Fibroblast of gingiva (primary cell): ENCODE measurements at regions not wholly inside any gene's neighbourhood (a gene's known extent, or its start where the extent isn't known, plus 50 kb on each side); places are given as distances from the start of the nearest gene placed in this dataset.

Experiments used
- DNase-seq: peaks from one replicate; pipeline ENCODE4 v3.0.0-alpha.2; 2011; ENCODE audit warnings: low read depth

DNA sequence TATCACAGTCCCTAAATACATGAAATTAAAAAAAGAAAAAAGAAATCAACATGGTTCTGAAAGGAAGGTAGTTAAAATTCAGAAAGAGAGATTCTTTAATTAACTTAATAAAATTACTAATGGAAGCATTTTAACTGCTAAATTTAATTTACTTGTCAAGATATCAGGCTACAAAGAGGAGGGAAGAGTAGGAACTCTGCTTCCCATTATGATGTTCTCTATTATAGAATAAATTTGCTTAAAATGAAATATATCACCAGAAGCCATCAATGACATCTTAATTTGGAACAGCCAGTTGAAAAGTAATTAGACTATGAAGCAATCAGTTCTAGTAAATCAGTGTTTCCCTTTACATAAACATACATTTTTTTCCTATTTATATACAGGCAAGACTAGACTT lies 611.8 kb upstream of the FANCL start:
- no peak for DNase-seq

DNA sequence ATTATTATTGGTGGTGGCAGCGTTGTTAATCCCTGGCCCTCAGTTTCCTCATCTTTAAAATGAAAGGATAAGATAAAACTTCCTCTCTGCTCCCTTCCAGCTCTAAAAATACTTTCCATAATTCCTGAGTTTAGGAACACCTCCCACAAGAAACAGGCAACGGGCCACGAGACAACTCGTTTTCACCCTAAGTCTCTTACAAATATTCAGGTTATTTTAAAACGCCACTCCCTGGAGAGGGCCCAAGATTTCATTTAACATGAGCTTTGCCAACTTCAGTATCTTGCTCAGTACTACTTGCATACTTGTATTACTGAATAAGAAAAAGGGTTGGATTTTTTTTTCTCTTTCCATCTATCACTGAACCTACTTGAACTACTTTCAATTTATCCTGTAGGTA lies 611.1 kb upstream of the FANCL start:
- DNase-seq: no peak

- no peak for DNase-seq
Measured at GRCh38 chr2:58851598-58851997, 610.5 kb upstream of the FANCL start.

GRCh38 chr2:58845011-58845410 lies 603.9 kb upstream of the FANCL start:
- DNase-seq: no peak

DNA sequence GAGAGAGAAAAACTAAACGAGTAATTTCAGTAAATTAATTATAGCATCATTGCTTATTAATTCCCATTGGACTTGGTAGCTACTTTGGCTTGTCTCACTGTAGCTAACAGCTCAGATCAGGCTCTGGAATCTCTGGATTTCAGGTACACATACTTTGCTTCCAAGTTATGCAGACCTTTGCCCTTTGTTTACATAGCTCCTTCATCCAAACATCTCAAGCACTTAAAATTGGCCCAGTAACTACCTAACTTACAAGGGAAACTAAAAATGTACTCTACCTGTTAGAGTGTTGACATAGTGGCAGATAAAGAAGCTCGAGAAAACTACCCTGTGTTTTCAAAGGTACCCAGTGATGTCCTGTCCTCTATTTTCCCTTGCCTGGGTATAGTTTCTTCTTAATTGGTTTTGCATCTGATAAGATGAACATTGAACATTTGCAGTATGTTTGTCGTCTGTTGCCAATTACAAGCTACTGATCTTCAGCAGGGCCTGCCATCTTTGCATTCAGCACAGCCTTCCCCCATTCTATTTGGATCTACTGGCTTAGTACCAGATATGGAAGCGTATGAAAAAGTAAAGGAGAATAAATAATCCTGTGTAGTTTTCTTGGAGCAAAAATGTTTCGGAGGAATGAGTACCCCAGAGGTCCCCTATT lies 601.5 kb upstream of the FANCL start:
- DNase-seq: no peak

- no peak for DNase-seq
Measured at GRCh38 chr2:58834404-58834803, 593.3 kb upstream of the FANCL start.

- DNase-seq: no peak
Measured at GRCh38 chr2:58826795-58827194, 585.7 kb upstream of the FANCL start.

- DNase-seq: no peak
Measured at GRCh38 chr2:58812771-58813344, 571.7 kb upstream of the FANCL start.

DNA sequence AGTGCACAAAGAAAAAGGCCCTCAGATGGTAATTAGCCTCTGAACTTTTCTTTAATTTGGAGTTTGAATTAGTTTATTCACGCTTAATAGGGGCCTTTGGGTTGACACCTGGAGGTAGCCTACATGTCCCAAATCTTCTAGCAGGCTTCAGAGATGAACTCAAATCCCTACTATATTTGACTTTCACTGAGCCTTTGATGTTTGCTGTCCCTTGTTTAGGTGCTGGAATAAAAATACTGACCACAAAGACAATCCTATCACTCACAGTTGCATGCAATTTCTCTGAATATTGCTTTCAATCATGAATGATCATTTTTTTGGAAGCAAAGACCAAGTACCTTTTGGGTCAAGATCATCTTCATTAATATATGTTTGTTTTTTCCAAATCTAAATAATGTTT lies 564.0 kb upstream of the FANCL start:
- DNase-seq: no peak

- DNase-seq: no peak
Measured at GRCh38 chr2:58803192-58803591, 562.1 kb upstream of the FANCL start.

DNA sequence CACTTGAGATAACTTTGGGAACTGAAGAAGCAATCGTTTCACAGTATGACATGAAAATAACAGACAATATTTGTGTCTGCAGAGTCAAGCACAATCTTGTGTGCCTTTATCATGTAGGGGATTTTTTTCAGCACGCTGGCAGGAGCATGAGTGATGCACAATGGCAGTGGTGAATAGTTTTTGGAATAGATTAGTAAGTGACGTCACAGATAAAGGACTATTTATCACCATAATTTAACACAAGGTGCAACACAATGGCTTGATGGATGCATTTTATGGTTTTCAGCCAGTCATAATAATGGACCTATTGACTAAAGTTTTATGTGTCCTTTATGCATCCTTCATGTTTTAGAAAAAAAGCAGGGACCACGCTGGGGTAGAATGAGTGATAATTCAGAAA lies 559.8 kb upstream of the FANCL start:
- no peak for DNase-seq

- no peak for DNase-seq
Measured at GRCh38 chr2:58798676-58799208, 557.6 kb upstream of the FANCL start.

DNA sequence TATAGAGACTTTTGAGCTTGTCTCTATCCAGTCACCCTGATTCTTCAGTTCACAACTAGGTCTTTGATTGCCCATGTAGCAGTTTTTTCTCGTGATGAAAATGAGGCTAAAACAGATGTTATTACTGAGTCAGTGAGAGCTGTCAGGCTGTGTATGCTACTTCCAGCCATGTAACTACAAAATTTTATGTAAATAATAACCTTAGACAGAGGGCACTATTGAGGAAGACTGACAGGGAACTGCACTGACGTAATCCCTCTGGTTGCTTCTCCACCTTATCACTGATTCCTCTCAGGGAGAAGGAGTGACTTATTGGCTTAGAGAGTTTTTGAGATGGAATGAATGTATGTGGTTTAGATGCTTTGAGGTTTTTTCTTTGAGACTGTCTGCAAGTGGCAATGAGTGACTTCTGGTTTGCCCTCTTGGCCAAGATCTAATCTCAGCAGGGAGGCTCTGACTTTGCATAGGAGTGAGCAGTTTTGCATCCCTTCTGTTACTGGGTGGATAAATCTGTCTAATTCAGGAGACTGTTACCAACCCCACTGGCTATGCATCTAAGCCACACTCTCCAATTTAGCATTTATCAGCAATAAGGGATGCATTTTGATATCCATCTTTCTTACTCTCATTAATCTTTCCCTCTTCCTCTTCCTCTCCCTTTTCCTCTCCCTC lies 555.2 kb upstream of the FANCL start:
- DNase-seq: no peak

DNA sequence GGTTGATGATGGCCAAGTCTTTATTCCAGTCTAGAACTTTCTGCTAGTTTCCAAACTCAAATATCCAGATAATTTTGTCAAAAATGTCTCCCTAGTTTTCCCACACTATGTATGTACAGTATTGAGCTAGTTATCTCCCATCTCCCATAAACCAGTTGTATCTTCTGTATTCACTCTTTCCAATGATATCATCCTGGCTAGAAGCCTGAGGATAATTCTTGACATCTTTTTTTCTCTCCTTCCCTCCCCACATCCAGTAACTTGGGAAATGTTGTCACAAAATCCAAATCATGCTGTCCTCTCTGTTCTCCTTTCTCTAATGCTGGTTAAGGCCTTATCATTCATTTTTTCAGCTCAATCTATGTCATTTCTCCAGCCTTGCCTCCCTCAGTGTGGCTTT lies 553.8 kb upstream of the FANCL start:
- no peak for DNase-seq

DNA sequence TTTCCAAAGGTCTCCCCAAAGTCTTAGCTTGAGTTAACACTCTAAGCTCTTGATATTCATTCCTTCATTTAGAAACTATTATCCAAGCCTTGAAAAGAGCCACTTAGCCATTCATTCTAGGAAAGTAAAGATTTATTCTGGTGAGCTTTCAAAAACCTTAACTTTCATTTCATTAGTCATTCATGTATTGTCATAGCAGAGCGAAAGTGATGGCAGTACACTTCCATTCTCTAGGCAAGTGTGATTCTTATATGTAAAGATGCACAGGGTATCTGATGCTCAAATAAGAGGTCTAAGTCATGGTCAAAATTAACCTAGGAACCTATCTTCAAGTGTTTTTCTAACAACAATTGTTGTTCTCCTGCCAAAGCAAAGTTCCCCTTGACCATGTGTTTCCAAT lies 553.0 kb upstream of the FANCL start:
- no peak for DNase-seq

GRCh38 chr2:58788402-58788801 lies 547.3 kb upstream of the FANCL start:
- no peak for DNase-seq

GRCh38 chr2:58770846-58771245 lies 529.7 kb upstream of the FANCL start:
- no peak for DNase-seq

DNA sequence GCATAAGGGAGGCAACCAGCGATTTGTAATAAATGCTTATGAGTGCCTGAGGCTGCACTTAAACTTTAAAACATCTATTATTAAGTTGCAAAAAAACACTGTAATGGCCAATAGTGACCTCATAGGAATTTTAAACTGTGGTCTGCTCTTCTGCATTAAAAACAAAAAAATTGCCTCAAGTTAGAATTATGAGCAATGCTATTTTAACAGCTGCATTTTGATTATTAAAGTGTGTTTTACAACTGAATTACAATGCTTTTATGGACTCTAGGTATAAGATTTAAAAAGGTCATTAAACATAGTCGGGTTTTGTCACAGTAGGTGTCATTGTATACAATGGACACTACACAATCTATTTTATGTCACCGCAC lies 528.7 kb upstream of the FANCL start:
- DNase-seq: no peak

GRCh38 chr2:58769111-58769863 lies 528.2 kb upstream of the FANCL start:
- no peak for DNase-seq

- no peak for DNase-seq
Measured at GRCh38 chr2:58768715-58769080, 527.6 kb upstream of the FANCL start.

- no peak for DNase-seq
Measured at GRCh38 chr2:58767828-58768714, 526.9 kb upstream of the FANCL start.
